ENCODE measurements at regions not wholly inside any gene's neighbourhood (a gene's known extent, or its start where the extent isn't known, plus 50 kb on each side); places are given as distances from the start of the nearest gene placed in this dataset.

DNA sequence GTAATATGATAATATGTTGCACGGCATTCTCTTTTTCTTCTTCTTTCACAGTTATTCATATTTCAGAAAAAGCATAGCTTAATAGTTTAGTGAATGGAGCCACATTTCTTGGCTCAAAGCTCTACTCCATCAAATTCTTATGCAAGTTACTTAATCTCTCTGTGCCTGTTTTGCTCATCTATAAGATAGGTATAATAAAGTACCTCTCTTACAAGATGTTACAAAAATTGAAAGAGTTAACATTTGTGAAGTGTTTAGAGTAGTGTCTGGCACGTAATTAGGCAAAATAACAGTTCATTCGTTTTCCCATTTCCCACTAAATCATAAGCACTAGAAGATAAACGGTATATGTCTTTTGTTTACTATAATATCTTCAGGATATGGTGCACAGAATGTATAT lies 1304.4 kb upstream of the EYS start (continued):
- TF ChIP-seq SAP30 (IDR thresholded peaks at IDR 0.05; ENCODE audit: insufficient read depth, insufficient replicate concordance, low read length), result no peak
- no peak for TF ChIP-seq POLR2A (IDR thresholded peaks at IDR 0.05; ENCODE audit: control extremely low read depth in 1 of 2, low read depth in 2 of 2, low read length in 2 of 2)
- no peak for TF ChIP-seq HDAC2 (IDR thresholded peaks at IDR 0.05; ENCODE audit: borderline replicate concordance in 1 of 2, low read depth in 2 of 2, low read length in 2 of 2)
- no peak for TF ChIP-seq CBX8 (IDR thresholded peaks at IDR 0.05; ENCODE audit: borderline replicate concordance, low read depth, low read length)
- TF ChIP-seq, protein P1, sequence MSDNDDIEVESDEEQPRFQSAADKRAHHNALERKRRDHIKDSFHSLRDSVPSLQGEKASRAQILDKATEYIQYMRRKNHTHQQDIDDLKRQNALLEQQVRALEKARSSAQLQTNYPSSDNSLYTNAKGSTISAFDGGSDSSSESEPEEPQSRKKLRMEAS (IDR thresholded peaks at IDR 0.05), result no peak
- no peak for TF ChIP-seq EP300 (IDR thresholded peaks at IDR 0.05; ENCODE audit: borderline replicate concordance in 1 of 2, low read depth in 2 of 2, low read length in 2 of 2)

All from H1 (cell line).